ENCODE measurements at regions not wholly inside any gene's neighbourhood (a gene's known extent, or its start where the extent isn't known, plus 50 kb on each side); places are given as distances from the start of the nearest gene placed in this dataset.

GRCh38 chr5:93676704-93677103 lies 64.7 kb downstream of the POU5F2 start:
- TF ChIP-seq CTCF (conservative IDR thresholded peaks at IDR 0.05 in 1 of 2, IDR thresholded peaks at IDR 0.05 in 1 of 2; ENCODE audit: low read depth in 1 of 2, low read length in 2 of 2) (no peak), EZH2 (IDR thresholded peaks at IDR 0.05; ENCODE audit: low read length, missing control alignments) (no peak)
